HEK293 (cell line): ENCODE measurements at regions not wholly inside any gene's neighbourhood (a gene's known extent, or its start where the extent isn't known, plus 50 kb on each side); places are given as distances from the start of the nearest gene placed in this dataset.

ENCODE experiments used
- CTCF ChIP-seq: fragments of 450-650 bp; formaldehyde crosslinking; IDR thresholded peaks from 2 replicates; pipeline ENCODE4 v1.5.1; 2016; ENCODE audit warnings: missing biosample characterization, missing genetic modification characterization
- PBX3 ChIP-seq: sonication (generic); formaldehyde crosslinking; IDR thresholded peaks from 2 replicates; pipeline ENCODE4 v1.8.1; 2022; ENCODE audit warnings: mild to moderate bottlenecking, moderate library complexity, missing genetic modification reagents
- REPIN1 ChIP-seq: fragments of 450-650 bp; formaldehyde crosslinking; IDR thresholded peaks from 2 replicates; pipeline ENCODE4 v1.5.1; 2017; ENCODE audit warnings: missing biosample characterization, missing genetic modification characterization, low read depth
- TCF7L2 ChIP-seq: IDR thresholded peaks from 2 replicates; pipeline ENCODE4 v1.6.1; 2011; ENCODE audit warnings: low read depth, mild to moderate bottlenecking, inconsistent platforms, low read length, moderate library complexity, borderline replicate concordance
- ZBTB11 ChIP-seq: fragments of 450-650 bp; formaldehyde crosslinking; conservative IDR thresholded peaks from 2 replicates; pipeline ENCODE4 v1.5.1; 2016; ENCODE audit warnings: low read depth, missing biosample characterization, missing genetic modification characterization
- ZBTB26 ChIP-seq: fragments of 450-650 bp; formaldehyde crosslinking; optimal IDR thresholded peaks from 2 replicates; pipeline ENCODE3; 2016; ENCODE audit warnings: missing biosample characterization, mild to moderate bottlenecking, missing genetic modification characterization
- ZFP37 ChIP-seq: fragments of 450-650 bp; formaldehyde crosslinking; IDR thresholded peaks from 2 replicates; pipeline ENCODE4 v1.5.1; 2016; ENCODE audit warnings: missing biosample characterization, missing genetic modification characterization
- ZNF146 ChIP-seq: fragments of 450-650 bp; formaldehyde crosslinking; IDR thresholded peaks from 2 replicates; pipeline ENCODE4 v1.5.1; 2016; ENCODE audit warnings: missing biosample characterization, missing genetic modification characterization
- ZNF335 ChIP-seq: fragments of 450-650 bp; formaldehyde crosslinking; conservative IDR thresholded peaks from 2 replicates; pipeline ENCODE4 v1.5.1; 2016; ENCODE audit warnings: missing biosample characterization, missing genetic modification characterization
- ZNF747 ChIP-seq: fragments of 450-650 bp; formaldehyde crosslinking; IDR thresholded peaks from 2 replicates; pipeline ENCODE4 v1.5.1; 2016; ENCODE audit warnings: missing biosample characterization, missing genetic modification characterization

GRCh38 chr1:29460041-29460610 lies 223.8 kb downstream of the PTPRU start:
- TF ChIP-seq ZBTB11 (tag by site-specific recombination) = no peak
- no peak for TF ChIP-seq CTCF (tag by site-specific recombination)
- TF ChIP-seq ZFP37 (tag by site-specific recombination) = no peak
- no peak for TF ChIP-seq ZNF747 (tag by site-specific recombination)
- no peak for TF ChIP-seq REPIN1 (tag by site-specific recombination)
- TF ChIP-seq ZNF146 (tag by site-specific recombination) = no peak
- no peak for TF ChIP-seq PBX3 (CRISPR knock-in tag)
- TF ChIP-seq ZNF335 (tag by site-specific recombination) = no peak
- TF ChIP-seq TCF7L2 = no peak
- TF ChIP-seq ZBTB26 (tag by site-specific recombination) = no peak
